Liver (tissue), 8 donors: ENCODE measurements at regions not wholly inside any gene's neighbourhood (a gene's known extent, or its start where the extent isn't known, plus 50 kb on each side); places are given as distances from the start of the nearest gene placed in this dataset.

Experiments used
- DNase-seq: peaks from one replicate; pipeline ENCODE4 v3.0.0-alpha.2; 2017; ENCODE audit warnings: low spot score
- H3K27ac ChIP-seq, 2 donors: one replicate each; pipeline ENCODE4 v1.7.0; 2013; ENCODE audit warnings: inconsistent platforms in 2 of 2, low read length in 2 of 2, control low read depth in 1 of 2, low read depth in 1 of 2, mild to moderate bottlenecking in 1 of 2
- H3K27me3 ChIP-seq, 4 donors: one replicate each; pipeline versions ENCODE4 v1.6.1 to v1.7.0; 2013; ENCODE audit warnings: low read length in 3 of 4, inconsistent platforms in 1 of 4, mild to moderate bottlenecking in 1 of 4, moderate library complexity in 1 of 4; ENCODE audit not compliant: control insufficient read depth in 4 of 4, insufficient read depth in 4 of 4
- H3K36me3 ChIP-seq, 4 donors: one replicate each; pipeline versions ENCODE4 v1.6.1 to v1.7.0; 2013; ENCODE audit warnings: low read length in 3 of 4, mild to moderate bottlenecking in 3 of 4, low read depth in 1 of 4, moderate library complexity in 1 of 4; ENCODE audit not compliant: control insufficient read depth in 4 of 4, insufficient read depth in 3 of 4
- H3K4me1 ChIP-seq, 4 donors: one replicate each; pipeline versions ENCODE4 v1.6.1 to v1.7.0; 2013; ENCODE audit warnings: low read length in 3 of 4, mild to moderate bottlenecking in 3 of 4, moderate library complexity in 1 of 4; ENCODE audit not compliant: control insufficient read depth in 4 of 4, insufficient read depth in 4 of 4
- H3K4me3 ChIP-seq, 3 donors: one replicate each; pipeline versions ENCODE4 v1.6.1 to v1.7.0; 2013; ENCODE audit warnings: low read length in 3 of 3, control low read depth in 1 of 3, low read depth in 1 of 3, mild to moderate bottlenecking in 1 of 3
- H3K9ac ChIP-seq, 2 donors: one replicate each; pipeline ENCODE4 v1.7.0; 2013; ENCODE audit warnings: low read length in 2 of 2, mild to moderate bottlenecking in 2 of 2, moderate library complexity in 2 of 2, control low read depth in 1 of 2, low read depth in 1 of 2
- H3K9me3 ChIP-seq, 4 donors: one replicate each; pipeline versions ENCODE4 v1.6.1 to v1.7.0; 2013; ENCODE audit warnings: low read length in 3 of 4; ENCODE audit not compliant: control insufficient read depth in 4 of 4
- CTCF ChIP-seq: fragments of 150-350 bp; IDR thresholded peaks from 2 replicates; pipeline ENCODE4 v1.5.1; 2017; ENCODE audit warnings: improper control_type of control experiment, low read depth, low read length; ENCODE audit not compliant: missing input control
- EGR1 ChIP-seq, 2 donors: IDR thresholded peaks; 2 replicates each; pipeline ENCODE4 v1.6.1; 2016 to 2018; ENCODE audit warnings: antibody characterized with exemption in 2 of 2, low read depth in 2 of 2
- FOXA1 ChIP-seq: IDR thresholded peaks from 2 replicates; pipeline ENCODE4 v1.6.1; 2016; ENCODE audit warnings: antibody characterized with exemption
- GABPA ChIP-seq, 2 donors: IDR thresholded peaks in 1 of 2; conservative IDR thresholded peaks in 1 of 2; 2 replicates each; pipeline ENCODE4 v1.6.1; 2016; ENCODE audit warnings: antibody characterized with exemption in 2 of 2, mild to moderate bottlenecking in 1 of 2, moderate library complexity in 1 of 2
- HNF4A ChIP-seq, 2 donors: conservative IDR thresholded peaks; 2 replicates each; pipeline ENCODE4 v1.6.1; 2016; ENCODE audit warnings: antibody characterized with exemption in 2 of 2, mild to moderate bottlenecking in 2 of 2
- HNF4G ChIP-seq: IDR thresholded peaks from 2 replicates; pipeline ENCODE4 v1.6.1; 2016; ENCODE audit warnings: antibody characterized with exemption
- JUND ChIP-seq, 2 donors: IDR thresholded peaks; 2 replicates each; pipeline ENCODE4 v1.6.1; 2016; ENCODE audit warnings: antibody characterized with exemption in 2 of 2
- MAX ChIP-seq: IDR thresholded peaks from 2 replicates; pipeline ENCODE4 v1.6.1; 2016; ENCODE audit warnings: antibody characterized with exemption
- NR2F2 ChIP-seq: IDR thresholded peaks from 2 replicates; pipeline ENCODE4 v1.6.1; 2016; ENCODE audit warnings: antibody characterized with exemption
- RAD21 ChIP-seq, 2 donors: IDR thresholded peaks; 2 replicates each; pipeline ENCODE4 v1.6.1; 2016; ENCODE audit warnings: antibody characterized with exemption in 2 of 2, mild to moderate bottlenecking in 2 of 2
- RXRA ChIP-seq, 2 donors: IDR thresholded peaks; 2 replicates each; pipeline ENCODE4 v1.6.1; 2017 to 2018; ENCODE audit warnings: antibody characterized with exemption in 2 of 2, mild to moderate bottlenecking in 1 of 2
- SP1 ChIP-seq: IDR thresholded peaks from 2 replicates; pipeline ENCODE4 v1.6.1; 2018; ENCODE audit warnings: antibody characterized with exemption, mild to moderate bottlenecking
- TAF1 ChIP-seq: conservative IDR thresholded peaks from 2 replicates; pipeline ENCODE4 v1.6.1; 2016; ENCODE audit warnings: antibody characterized with exemption, mild to moderate bottlenecking
- YY1 ChIP-seq: IDR thresholded peaks from 2 replicates; pipeline ENCODE4 v1.6.1; 2016; ENCODE audit warnings: antibody characterized with exemption, mild to moderate bottlenecking
- ZBTB33 ChIP-seq: IDR thresholded peaks from 2 replicates; pipeline ENCODE4 v1.6.1; 2016; ENCODE audit warnings: antibody characterized with exemption
- WGBS: extraction: QIAGEN DNeasy Blood & Tissue Kit; methylation state at CpG from one replicate; pipeline ENCODE4 v1.1.7; 2013; 5-methylcytosine and 5-hydroxymethylcytosine counted together
- TF ChIP-seq, protein P1 (sequence below): IDR thresholded peaks from 2 replicates; pipeline ENCODE4 v1.6.1; 2016; ENCODE audit warnings: antibody characterized with exemption, mild to moderate bottlenecking
- TF ChIP-seq, protein P2 (sequence below): IDR thresholded peaks from 2 replicates; pipeline ENCODE4 v1.6.1; 2016; ENCODE audit warnings: antibody characterized with exemption
- donor health status: healthy.
- donor health status: healthy.
- donor health status: healthy.
- donor health status: healthy.
- donor health status: healthy.

DNA sequence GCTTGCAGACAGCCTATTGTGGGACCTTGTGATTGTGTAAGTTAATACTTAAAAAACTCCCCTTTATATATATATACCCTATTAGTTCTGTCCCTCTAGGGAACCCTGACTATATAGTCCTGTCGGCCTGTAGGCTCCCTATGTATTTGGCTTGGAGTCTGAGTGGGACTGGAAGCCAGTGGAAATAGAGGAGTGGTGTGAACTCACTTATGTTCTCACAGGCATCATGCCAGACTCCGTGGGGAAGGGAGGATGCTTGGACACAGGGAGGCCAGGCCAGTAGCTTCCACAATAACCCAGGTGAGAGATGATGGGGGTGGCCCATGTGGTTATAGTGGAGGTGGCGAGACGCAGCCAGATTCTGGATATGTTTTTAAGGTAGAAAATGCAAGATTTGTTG is 136.7 kb upstream of the SYT6 start:
- WGBS, result 87% methylated on average over 4 of the region's 4 CpGs
- TF ChIP-seq RXRA (IDR thresholded peaks at IDR 0.05), result no peak
- TF ChIP-seq, protein P1, sequence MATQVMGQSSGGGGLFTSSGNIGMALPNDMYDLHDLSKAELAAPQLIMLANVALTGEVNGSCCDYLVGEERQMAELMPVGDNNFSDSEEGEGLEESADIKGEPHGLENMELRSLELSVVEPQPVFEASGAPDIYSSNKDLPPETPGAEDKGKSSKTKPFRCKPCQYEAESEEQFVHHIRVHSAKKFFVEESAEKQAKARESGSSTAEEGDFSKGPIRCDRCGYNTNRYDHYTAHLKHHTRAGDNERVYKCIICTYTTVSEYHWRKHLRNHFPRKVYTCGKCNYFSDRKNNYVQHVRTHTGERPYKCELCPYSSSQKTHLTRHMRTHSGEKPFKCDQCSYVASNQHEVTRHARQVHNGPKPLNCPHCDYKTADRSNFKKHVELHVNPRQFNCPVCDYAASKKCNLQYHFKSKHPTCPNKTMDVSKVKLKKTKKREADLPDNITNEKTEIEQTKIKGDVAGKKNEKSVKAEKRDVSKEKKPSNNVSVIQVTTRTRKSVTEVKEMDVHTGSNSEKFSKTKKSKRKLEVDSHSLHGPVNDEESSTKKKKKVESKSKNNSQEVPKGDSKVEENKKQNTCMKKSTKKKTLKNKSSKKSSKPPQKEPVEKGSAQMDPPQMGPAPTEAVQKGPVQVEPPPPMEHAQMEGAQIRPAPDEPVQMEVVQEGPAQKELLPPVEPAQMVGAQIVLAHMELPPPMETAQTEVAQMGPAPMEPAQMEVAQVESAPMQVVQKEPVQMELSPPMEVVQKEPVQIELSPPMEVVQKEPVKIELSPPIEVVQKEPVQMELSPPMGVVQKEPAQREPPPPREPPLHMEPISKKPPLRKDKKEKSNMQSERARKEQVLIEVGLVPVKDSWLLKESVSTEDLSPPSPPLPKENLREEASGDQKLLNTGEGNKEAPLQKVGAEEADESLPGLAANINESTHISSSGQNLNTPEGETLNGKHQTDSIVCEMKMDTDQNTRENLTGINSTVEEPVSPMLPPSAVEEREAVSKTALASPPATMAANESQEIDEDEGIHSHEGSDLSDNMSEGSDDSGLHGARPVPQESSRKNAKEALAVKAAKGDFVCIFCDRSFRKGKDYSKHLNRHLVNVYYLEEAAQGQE, result no peak
- TF ChIP-seq EGR1 (IDR thresholded peaks at IDR 0.05; ENCODE audit: low read depth in 2 of 2), result no peak
- no peak for TF ChIP-seq HNF4A (conservative IDR thresholded peaks at IDR 0.05)
- no peak for TF ChIP-seq HNF4G
- TF ChIP-seq JUND (IDR thresholded peaks at IDR 0.05), result no peak
- TF ChIP-seq TAF1, result no peak
- TF ChIP-seq MAX, result no peak
- TF ChIP-seq NR2F2, result no peak
- TF ChIP-seq ZBTB33, result no peak
- no peak for TF ChIP-seq FOXA1
- TF ChIP-seq CTCF, result no peak
- TF ChIP-seq YY1, result no peak
- TF ChIP-seq GABPA (IDR thresholded peaks at IDR 0.05 in 1 of 2, conservative IDR thresholded peaks at IDR 0.05 in 1 of 2), result no peak
- TF ChIP-seq, protein P2, sequence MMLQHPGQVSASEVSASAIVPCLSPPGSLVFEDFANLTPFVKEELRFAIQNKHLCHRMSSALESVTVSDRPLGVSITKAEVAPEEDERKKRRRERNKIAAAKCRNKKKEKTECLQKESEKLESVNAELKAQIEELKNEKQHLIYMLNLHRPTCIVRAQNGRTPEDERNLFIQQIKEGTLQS, result no peak

DNA sequence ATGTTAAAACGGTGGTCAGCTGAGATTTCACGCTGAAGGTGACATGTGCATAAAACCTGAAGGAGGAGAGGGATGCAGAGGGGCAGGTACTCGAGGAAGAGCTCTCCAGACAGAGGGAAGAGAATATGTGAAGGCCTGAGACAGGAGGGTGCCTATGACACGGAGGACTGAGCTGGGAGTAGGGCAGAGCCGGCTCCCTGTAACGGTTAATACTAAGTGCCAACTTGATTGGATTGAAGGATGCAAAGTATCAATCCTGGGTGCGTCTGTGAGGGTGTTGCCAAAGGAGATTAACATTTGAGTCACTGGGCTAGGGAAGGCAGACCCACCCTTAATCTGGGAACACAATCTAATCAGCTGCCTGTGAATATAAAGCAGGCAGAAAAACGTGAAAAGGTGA is 136.2 kb upstream of the SYT6 start:
- 58% methylated on average over 8 of the region's 8 CpGs for WGBS
- H3K9me3 ChIP-seq, result no peaks in the 10 kb centered on the region
- TF ChIP-seq SP1 (no peak), RAD21 (IDR thresholded peaks at IDR 0.05) (no peak), YY1 (no peak)
- no peak overlapping the region for H3K27ac ChIP-seq
- H3K4me1 ChIP-seq, result no peaks in the 10 kb centered on the region
- H3K4me3 ChIP-seq, result no peak overlapping the region
- DNase-seq, result no peak
- no peak overlapping the region for H3K9ac ChIP-seq
- no peaks in the 10 kb centered on the region for H3K36me3 ChIP-seq
- H3K27me3 ChIP-seq, result no peaks in the 10 kb centered on the region

More for the DNA sequence above, 136.7 kb upstream of the SYT6 start:
- no peak overlapping the region for H3K27ac ChIP-seq
- H3K9ac ChIP-seq, result no peak overlapping the region
- H3K27me3 ChIP-seq, result no peaks in the 10 kb centered on the region
- no peaks in the 10 kb centered on the region for H3K4me1 ChIP-seq
- no peaks in the 10 kb centered on the region for H3K9me3 ChIP-seq
- H3K36me3 ChIP-seq, result no peaks in the 10 kb centered on the region
- no peak overlapping the region for H3K4me3 ChIP-seq
- DNase-seq, result no peak
